Fibroblast of pulmonary artery (primary cell): ENCODE measurements at regions not wholly inside any gene's neighbourhood (a gene's known extent, or its start where the extent isn't known, plus 50 kb on each side); places are given as distances from the start of the nearest gene placed in this dataset.

Experiments
- DNase-seq: peaks from one replicate; pipeline ENCODE4 v3.0.0-alpha.2; 2010; ENCODE audit warnings: low read depth
- H3K4me3 ChIP-seq: replicated peaks from 2 replicates; pipeline ENCODE4 v1.5.1; 2011; ENCODE audit warnings: low read depth, mild to moderate bottlenecking, control low read depth, low read length, moderate library complexity
- TF ChIP-seq, protein P1 (sequence below): IDR thresholded peaks from 2 replicates; pipeline ENCODE4 v1.5.1; 2011; ENCODE audit warnings: mild to moderate bottlenecking, control low read depth, low read length, inconsistent platforms; ENCODE audit errors: missing control alignments

DNA sequence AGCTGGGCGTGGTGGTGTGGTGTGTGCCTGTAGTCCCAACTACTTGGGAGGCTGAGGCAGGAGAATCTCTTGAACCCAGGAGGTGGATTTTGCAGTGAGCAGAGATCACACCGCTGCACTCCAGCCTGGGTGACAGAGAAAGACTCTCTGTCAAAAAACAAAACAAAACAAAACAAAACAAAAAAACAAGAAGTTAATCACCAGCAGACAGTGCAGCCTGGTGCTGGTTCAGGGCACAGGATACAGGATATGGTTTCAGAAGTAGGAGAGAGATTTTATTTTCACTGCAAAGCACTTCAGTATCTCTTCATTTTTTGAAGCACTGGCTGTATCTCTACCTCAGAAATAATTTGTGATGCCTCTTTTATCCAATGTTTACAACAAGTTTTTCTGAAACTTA lies 1222.9 kb upstream of the PRKX start:
- DNase-seq: no peak
- no peak overlapping the region for H3K4me3 ChIP-seq
- TF ChIP-seq, protein P1, sequence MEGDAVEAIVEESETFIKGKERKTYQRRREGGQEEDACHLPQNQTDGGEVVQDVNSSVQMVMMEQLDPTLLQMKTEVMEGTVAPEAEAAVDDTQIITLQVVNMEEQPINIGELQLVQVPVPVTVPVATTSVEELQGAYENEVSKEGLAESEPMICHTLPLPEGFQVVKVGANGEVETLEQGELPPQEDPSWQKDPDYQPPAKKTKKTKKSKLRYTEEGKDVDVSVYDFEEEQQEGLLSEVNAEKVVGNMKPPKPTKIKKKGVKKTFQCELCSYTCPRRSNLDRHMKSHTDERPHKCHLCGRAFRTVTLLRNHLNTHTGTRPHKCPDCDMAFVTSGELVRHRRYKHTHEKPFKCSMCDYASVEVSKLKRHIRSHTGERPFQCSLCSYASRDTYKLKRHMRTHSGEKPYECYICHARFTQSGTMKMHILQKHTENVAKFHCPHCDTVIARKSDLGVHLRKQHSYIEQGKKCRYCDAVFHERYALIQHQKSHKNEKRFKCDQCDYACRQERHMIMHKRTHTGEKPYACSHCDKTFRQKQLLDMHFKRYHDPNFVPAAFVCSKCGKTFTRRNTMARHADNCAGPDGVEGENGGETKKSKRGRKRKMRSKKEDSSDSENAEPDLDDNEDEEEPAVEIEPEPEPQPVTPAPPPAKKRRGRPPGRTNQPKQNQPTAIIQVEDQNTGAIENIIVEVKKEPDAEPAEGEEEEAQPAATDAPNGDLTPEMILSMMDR: no peak

DNA sequence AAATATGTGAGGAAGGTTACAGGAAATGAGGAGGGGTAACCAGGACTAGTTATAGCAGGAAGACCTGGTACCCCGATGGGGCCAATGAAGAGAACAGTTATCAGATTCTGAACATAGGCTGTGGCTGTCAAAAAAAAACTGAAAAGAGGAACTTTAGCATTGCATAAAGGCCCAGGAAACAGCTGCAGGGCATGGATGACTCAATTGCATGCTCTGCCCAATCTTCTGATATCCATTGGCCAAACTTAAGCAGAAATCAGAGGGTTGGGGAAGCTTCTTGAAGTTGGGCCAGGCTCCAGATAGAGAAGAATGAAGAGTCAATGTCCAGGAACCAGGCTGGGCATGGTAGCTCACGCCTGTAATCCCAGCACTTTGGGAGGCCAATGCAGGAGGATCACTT lies 1222.4 kb upstream of the PRKX start:
- no peak overlapping the region for H3K4me3 ChIP-seq
- TF ChIP-seq, protein P1: no peak
- no peak for DNase-seq

- no peak for DNase-seq
- TF ChIP-seq, protein P1: no peak
- H3K4me3 ChIP-seq: no peak overlapping the region
These were observed 1222.0 kb upstream of the PRKX start for GRCh38 chrX:4935401-4935800.

- DNase-seq: no peak
- H3K4me3 ChIP-seq: no peak overlapping the region
- TF ChIP-seq, protein P1: no peak
These were observed 1219.3 kb upstream of the PRKX start for GRCh38 chrX:4932790-4933189.

DNA sequence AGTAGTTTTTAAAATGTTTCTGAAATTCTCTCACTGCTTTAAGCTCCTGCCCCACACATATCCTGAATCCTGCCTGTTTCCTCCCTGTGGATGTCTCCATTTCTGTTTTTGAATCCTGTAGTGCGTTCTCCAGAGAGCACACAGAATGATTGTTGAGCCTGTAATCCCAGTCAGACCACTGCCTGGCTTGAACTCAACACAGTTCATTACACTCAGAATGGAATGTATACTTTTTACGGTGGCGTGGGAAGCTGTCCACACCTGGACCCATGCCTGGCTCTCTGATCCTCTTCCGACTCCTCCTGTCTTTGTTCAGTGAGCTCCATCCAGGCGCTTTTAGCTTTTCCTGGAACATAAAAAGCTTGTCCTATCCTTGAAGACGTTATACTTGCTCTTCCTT lies 1217.0 kb upstream of the PRKX start:
- DNase-seq: no peak
- no peak overlapping the region for H3K4me3 ChIP-seq
- TF ChIP-seq, protein P1: no peak

DNA sequence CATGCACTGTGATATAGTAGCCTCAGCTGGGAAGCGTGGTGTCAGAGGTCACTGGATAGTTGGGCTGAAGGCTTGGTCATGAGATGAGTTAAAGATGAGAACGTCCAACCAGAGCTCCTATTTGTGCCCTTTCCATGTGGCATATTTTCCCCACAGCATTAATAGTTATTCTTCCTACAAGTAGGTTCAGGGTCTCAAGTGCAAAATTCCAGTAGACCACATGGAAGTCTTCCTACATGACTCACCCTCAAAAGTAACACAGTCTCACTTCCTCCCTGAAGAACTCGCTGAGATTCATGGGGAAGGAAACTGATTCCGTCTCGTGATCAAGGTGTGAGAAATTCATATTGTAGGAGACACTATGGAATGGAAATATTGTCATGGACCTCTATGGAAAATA lies 1212.5 kb upstream of the PRKX start:
- DNase-seq: no peak
- TF ChIP-seq, protein P1: no peak
- no peak overlapping the region for H3K4me3 ChIP-seq

DNA sequence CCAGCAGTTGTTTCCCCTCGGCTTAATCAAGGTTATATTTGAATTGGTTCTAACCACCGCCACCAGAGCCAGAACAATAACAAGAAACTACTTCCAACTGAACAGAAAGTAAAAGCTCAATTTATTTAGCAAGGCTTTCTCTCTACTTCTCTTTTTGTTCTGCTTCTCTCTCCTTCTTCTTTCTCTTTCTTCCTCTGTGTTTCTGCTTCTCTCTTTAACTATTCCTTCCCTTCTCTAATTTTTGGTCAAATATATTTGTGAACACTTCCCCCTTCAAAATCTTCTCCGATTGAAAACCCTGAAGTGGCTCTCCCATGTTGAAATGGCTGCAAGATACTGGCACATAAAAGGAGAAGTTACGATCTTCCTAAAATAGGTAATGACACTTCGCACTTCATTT lies 1195.9 kb upstream of the PRKX start:
- no peak for DNase-seq
- TF ChIP-seq, protein P1: no peak
- no peak overlapping the region for H3K4me3 ChIP-seq
